Skeletal muscle tissue (tissue), 3 donors: ENCODE measurements at regions not wholly inside any gene's neighbourhood (a gene's known extent, or its start where the extent isn't known, plus 50 kb on each side); places are given as distances from the start of the nearest gene placed in this dataset.
"Not testable (repeated sequence)": the region's sequence is repeated elsewhere in the genome, so short reads cannot be mapped to it uniquely, and the experiment has no call there.

ENCODE experiments used
- H3K27ac ChIP-seq: one replicate; pipeline ENCODE4 v1.7.0; 2013; ENCODE audit warnings: mild to moderate bottlenecking, low read depth, low read length, inconsistent platforms
- H3K27me3 ChIP-seq, 3 donors: one replicate each; pipeline ENCODE4 v1.7.0; 2013; ENCODE audit warnings: low read length in 3 of 3; ENCODE audit not compliant: control insufficient read depth in 3 of 3, insufficient read depth in 3 of 3
- H3K36me3 ChIP-seq, 3 donors: one replicate each; pipeline ENCODE4 v1.7.0; 2013; ENCODE audit warnings: low read length in 3 of 3; ENCODE audit not compliant: control insufficient read depth in 3 of 3, insufficient read depth in 3 of 3
- H3K4me1 ChIP-seq, 3 donors: one replicate each; pipeline ENCODE4 v1.7.0; 2013; ENCODE audit warnings: low read length in 3 of 3, mild to moderate bottlenecking in 3 of 3; ENCODE audit not compliant: control insufficient read depth in 3 of 3, insufficient read depth in 3 of 3
- H3K4me3 ChIP-seq, 3 donors: one replicate each; pipeline ENCODE4 v1.7.0; 2013; ENCODE audit warnings: low read length in 3 of 3
- H3K9ac ChIP-seq, 3 donors: one replicate each; pipeline ENCODE4 v1.7.0; 2013; ENCODE audit warnings: low read length in 3 of 3, mild to moderate bottlenecking in 3 of 3, moderate library complexity in 2 of 3, low read depth in 1 of 3
- H3K9me3 ChIP-seq, 3 donors: one replicate each; pipeline ENCODE4 v1.7.0; 2013; ENCODE audit warnings: low read length in 3 of 3; ENCODE audit not compliant: control insufficient read depth in 3 of 3
- donor health status: Osteomylitis.

GRCh38 chr4:100340512-100341485 is 150.5 kb upstream of the DDIT4L start:
- Histone ChIP-seq H3K9me3 (no peaks in the 10 kb centered on the region), H3K9ac (no peak overlapping the region), H3K27me3 (no peaks in the 10 kb centered on the region), H3K36me3 (no peaks in the 10 kb centered on the region), H3K4me1 (peaks cover 3 to 12% (median 5%) of the 10 kb centered on the region in 3 donors), H3K27ac (peak overlapping the region; percentile 10), H3K4me3 (no peak overlapping the region)

GRCh38 chr4:100339870-100340269 is 149.6 kb upstream of the DDIT4L start:
- Histone ChIP-seq H3K4me1 (peaks cover 3 to 12% (median 5%) of the 10 kb centered on the region in 3 donors), H3K4me3 (no peak overlapping the region), H3K9me3 (peaks cover 0 to 4% (median 0%) of the 10 kb centered on the region in 3 donors), H3K9ac (no peak overlapping the region), H3K27me3 (no peaks in the 10 kb centered on the region), H3K36me3 (no peaks in the 10 kb centered on the region), H3K27ac (no peak overlapping the region)

DNA sequence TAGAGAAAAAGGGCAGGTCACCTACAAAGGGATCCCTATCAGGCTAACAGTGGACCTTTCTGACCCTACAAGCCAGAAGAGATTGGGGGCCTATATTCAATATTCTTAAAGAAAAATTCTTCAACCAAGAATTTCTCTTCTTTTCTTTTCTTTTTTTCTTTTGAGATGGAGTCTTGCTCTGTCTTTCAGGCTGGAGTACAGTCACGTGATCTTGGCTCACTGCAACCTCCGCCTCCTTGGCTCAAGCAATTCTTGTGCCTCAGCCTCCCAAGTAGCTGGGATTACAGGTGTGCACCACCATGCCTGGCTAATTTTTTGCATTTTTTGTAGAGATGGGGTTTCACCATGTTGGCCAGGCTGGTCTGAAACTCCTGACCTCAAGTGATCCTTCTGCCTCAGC is 143.2 kb upstream of the DDIT4L start:
- not testable (repeated sequence) for H3K27ac ChIP-seq, H3K36me3 ChIP-seq, H3K9ac ChIP-seq, H3K4me1 ChIP-seq, H3K27me3 ChIP-seq, H3K4me3 ChIP-seq
- peaks cover 0 to 11% (median 0%) of the 10 kb centered on the region in 3 donors for H3K9me3 ChIP-seq

DNA sequence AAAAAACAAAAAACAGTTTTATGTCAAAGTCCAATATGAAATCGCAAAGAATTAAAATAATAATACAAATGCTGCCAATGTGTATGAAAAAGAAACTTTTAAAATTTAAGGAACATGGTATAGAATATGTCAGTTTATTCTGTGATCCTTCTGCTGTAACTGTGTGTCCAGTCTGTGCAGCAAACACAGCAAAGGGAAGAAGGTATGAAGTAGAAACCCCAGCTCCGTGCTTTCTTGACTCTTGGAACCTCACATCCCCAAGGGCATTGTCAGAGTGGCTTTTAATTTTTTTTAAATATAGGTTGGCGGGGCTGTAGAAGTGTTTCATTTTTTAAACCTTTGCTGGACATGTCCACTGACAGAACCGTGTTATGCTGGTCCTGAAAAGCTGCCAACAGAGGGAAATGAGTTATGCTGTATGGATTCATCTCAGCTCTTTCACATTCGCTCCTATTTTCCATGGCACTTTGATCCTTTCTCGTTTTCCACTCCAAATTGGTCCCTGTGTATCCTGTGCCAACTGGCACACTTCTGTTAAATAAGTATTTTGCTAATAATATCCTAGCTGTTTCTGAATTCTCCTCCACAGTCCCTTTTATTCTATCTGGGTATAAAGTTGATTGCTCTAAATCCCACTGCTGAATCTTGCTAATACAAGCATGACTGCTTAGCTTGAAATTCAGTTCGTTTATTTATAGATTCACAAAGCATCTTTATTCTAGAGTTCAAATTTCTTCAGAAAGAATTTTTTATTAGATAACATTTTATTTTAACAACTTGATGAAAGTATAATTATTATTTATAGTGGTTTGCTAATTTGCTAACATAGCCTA is 127.0 kb upstream of the DDIT4L start:
- H3K4me1 ChIP-seq, result peaks cover 9 to 24% (median 24%) of the 10 kb centered on the region in 3 donors
- H3K36me3 ChIP-seq, result no peaks in the 10 kb centered on the region
- H3K27ac ChIP-seq, result peak overlapping the region; percentile 59
- peak overlapping the region; percentile 27 to 69 (median 28) for H3K9ac ChIP-seq
- no peaks in the 10 kb centered on the region for H3K27me3 ChIP-seq
- H3K9me3 ChIP-seq, result no peaks in the 10 kb centered on the region
- peak overlapping the region; percentile 1 to 52 (median 2) for H3K4me3 ChIP-seq

- H3K4me1 ChIP-seq, result peaks cover 9 to 29% (median 24%) of the 10 kb centered on the region in 3 donors
- no peaks in the 10 kb centered on the region for H3K36me3 ChIP-seq
- no peak overlapping the region for H3K9ac ChIP-seq
- no peak overlapping the region for H3K27ac ChIP-seq
- no peak overlapping the region for H3K4me3 ChIP-seq
- H3K9me3 ChIP-seq, result no peaks in the 10 kb centered on the region
- no peaks in the 10 kb centered on the region for H3K27me3 ChIP-seq
Measured at GRCh38 chr4:100314057-100314456, 123.8 kb upstream of the DDIT4L start.

GRCh38 chr4:100312615-100313350 is 122.5 kb upstream of the DDIT4L start:
- Histone ChIP-seq H3K4me3 (no peak overlapping the region), H3K9me3 (no peaks in the 10 kb centered on the region), H3K4me1 (peaks cover 9 to 29% (median 22%) of the 10 kb centered on the region in 3 donors), H3K27ac (no peak overlapping the region), H3K36me3 (no peaks in the 10 kb centered on the region), H3K27me3 (no peaks in the 10 kb centered on the region), H3K9ac (no peak overlapping the region)

DNA sequence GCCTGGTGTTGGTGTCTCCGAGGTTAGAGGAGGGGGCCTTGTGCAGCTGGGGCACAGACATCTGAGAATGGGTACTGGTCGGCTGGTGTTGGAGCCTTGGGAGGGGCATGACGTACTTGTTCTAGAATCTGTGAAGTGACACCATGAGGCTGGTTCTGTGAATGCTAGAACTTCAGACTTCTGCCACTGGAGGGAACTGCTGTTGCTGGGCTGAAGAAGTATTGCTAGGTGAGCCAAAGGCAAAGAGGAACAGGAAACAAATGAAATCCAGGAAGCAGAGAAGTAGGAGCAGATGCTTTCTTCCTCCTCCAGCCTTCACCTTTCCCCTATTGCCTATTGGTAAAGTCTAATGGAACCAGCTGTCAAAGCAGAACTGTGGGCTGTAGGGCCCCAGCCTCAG is 120.9 kb upstream of the DDIT4L start:
- H3K27ac ChIP-seq, result no peak overlapping the region
- H3K9ac ChIP-seq, result no peak overlapping the region
- peaks cover 0 to 30% (median 15%) of the 10 kb centered on the region in 3 donors for H3K4me1 ChIP-seq
- H3K9me3 ChIP-seq, result no peaks in the 10 kb centered on the region
- no peaks in the 10 kb centered on the region for H3K27me3 ChIP-seq
- no peak overlapping the region for H3K4me3 ChIP-seq
- H3K36me3 ChIP-seq, result no peaks in the 10 kb centered on the region

GRCh38 chr4:100306018-100306417 is 115.8 kb upstream of the DDIT4L start:
- no peak overlapping the region for H3K27ac ChIP-seq

DNA sequence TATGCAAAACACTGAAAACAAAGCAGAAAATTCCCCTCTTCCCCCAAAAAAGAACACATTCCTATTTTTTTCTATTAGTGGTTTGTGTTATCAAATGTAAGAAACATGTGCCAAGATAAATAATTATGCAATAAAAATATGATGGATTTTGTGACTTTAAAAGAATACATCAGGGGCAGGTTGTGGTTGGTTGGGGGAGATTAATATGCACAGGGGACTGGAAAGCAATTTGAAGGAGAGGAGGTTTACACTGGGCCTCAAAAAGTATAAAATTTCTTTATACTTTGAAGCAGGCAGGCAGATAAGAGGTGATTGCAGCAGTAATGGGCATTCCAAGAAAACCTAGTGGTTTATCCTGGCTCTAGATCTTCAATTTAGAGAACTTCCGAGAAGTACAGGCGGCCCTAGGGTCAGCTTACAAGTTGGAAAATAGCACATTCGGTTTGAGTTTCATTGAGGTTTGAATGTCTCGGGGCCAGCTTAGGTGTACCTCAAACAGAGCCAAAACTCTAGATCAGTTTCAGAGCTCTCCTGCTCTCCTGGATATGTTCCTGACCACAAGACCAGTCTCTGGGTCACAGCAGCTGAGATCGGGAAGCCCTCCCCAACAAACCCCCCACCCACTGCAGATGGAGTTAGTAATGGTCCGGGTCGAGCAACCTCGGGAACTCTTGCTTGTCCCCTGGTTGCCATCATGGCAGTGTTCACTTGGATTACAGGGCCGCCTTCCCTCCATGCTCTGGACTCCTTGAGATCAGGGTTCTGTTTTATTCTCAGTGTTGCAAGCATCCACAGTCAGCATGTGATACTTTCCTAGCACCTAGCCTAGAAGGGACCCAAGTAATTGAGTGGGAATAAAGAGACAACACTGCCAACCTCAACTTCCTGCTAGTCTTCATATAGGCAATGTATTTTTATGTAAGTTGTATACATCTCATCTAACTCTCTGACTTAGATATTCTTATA is 112.1 kb upstream of the DDIT4L start:
- H3K27ac ChIP-seq, result peak overlapping the region; percentile 68
- H3K27me3 ChIP-seq, result no peaks in the 10 kb centered on the region
- peak overlapping the region in 1 of 3 donors; percentile 22 for H3K4me3 ChIP-seq
- peaks cover 6 to 52% (median 31%) of the 10 kb centered on the region in 3 donors for H3K4me1 ChIP-seq
- H3K9me3 ChIP-seq, result no peaks in the 10 kb centered on the region
- H3K9ac ChIP-seq, result peak overlapping the region in 1 of 3 donors; percentile 40
- H3K36me3 ChIP-seq, result no peaks in the 10 kb centered on the region

More at GRCh38 chr4:100306018-100306417, 115.8 kb upstream of the DDIT4L start:
- H3K9me3 ChIP-seq, result no peaks in the 10 kb centered on the region
- no peak overlapping the region for H3K9ac ChIP-seq
- H3K4me1 ChIP-seq, result peaks cover 4 to 37% (median 16%) of the 10 kb centered on the region in 3 donors
- H3K4me3 ChIP-seq, result no peak overlapping the region
- H3K36me3 ChIP-seq, result no peaks in the 10 kb centered on the region
- H3K27me3 ChIP-seq, result no peaks in the 10 kb centered on the region
